GM12878 (cell line): ENCODE measurements at regions not wholly inside any gene's neighbourhood (a gene's known extent, or its start where the extent isn't known, plus 50 kb on each side); places are given as distances from the start of the nearest gene placed in this dataset.

ENCODE experiments used
- ATAC-seq: fragments of 200-7000 bp; cut with Tn5 transposase; 3 replicates; pipeline ENCODE4 v1.9.1; 2020; ENCODE audit warnings: mild to moderate bottlenecking, moderate library complexity
- BruUV-seq: library from RNA; stranded (reverse); fragments of 400-500 nt; replicated peaks from 2 replicates; lab custom pipeline; 2021; lab: Mats Ljungman, UMichigan
- CTCF ChIA-PET: fragments of 300-600 bp; sonication (Branson Sonifier 250); formaldehyde crosslinking; extraction: SDS; loops from one replicate; lab custom pipeline; 2021; ENCODE audit warnings: inconsistent platforms; lab: Yijun Ruan, JAX
- POLR2A ChIA-PET: fragments of 350-600 bp; formaldehyde crosslinking; extraction: SDS; loops from one replicate; lab custom pipeline; 2021; ENCODE audit warnings: inconsistent platforms; lab: Charles Lee
- RAD21 ChIA-PET: fragments of 300-600 bp; sonication (Branson Sonifier 250); formaldehyde crosslinking; loops from one replicate; lab custom pipeline; 2023; ENCODE audit warnings: antibody characterized with exemption; ENCODE audit not compliant: unreplicated experiment; lab: Charles Lee
- SMC1A ChIA-PET: fragments of 300-600 bp; sonication (Branson Sonifier 250); formaldehyde crosslinking; loops from one replicate; lab custom pipeline; 2023; ENCODE audit not compliant: unreplicated experiment, uncharacterized antibody; lab: Charles Lee
- DNase-seq: peaks from one replicate; pipeline ENCODE4 v3.0.0-alpha.2; 2011; ENCODE audit warnings: low read depth, low spot score
- FAIRE-seq: peaks from 3 replicates; lab custom pipeline; 2011; peaks lifted over from hg19 to GRCh38; lab: Jason Lieb, UNC
- H2AFZ ChIP-seq: 2 replicates; pipeline ENCODE4 v1.6.0; 2011; ENCODE audit warnings: low read depth, low read length, control low read depth; ENCODE audit not compliant: control insufficient read depth
- H3K27ac ChIP-seq: 2 replicates; pipeline ENCODE4 v1.5.1; 2011; ENCODE audit warnings: control low read depth; ENCODE audit not compliant: control insufficient read depth, insufficient read depth
- H3K27me3 ChIP-seq, 2 experiments: replicated peaks in 1 of 2; 2 replicates each; pipeline versions ENCODE4 v1.6.0 to v1.6.1; 2011; ENCODE audit warnings: low read length in 1 of 2; ENCODE audit not compliant: control insufficient read depth in 2 of 2, insufficient read depth in 2 of 2
- H3K36me3 ChIP-seq, 2 experiments: 2 replicates each; pipeline ENCODE4 v1.5.1; 2011; ENCODE audit warnings: low read length in 1 of 2; ENCODE audit not compliant: control insufficient read depth in 2 of 2, insufficient read depth in 2 of 2
- H3K4me1 ChIP-seq: 2 replicates; pipeline ENCODE4 v1.6.1; 2011; ENCODE audit warnings: mild to moderate bottlenecking, low read length, moderate library complexity, mixed read lengths; ENCODE audit not compliant: control insufficient read depth, insufficient read depth
- H3K4me2 ChIP-seq: 2 replicates; pipeline ENCODE4 v1.6.0; 2011; ENCODE audit warnings: control low read depth; ENCODE audit not compliant: control insufficient read depth, insufficient read depth
- H3K4me3 ChIP-seq: fragments of 200-600 bp; sonication (generic); 2 replicates; pipeline ENCODE4 v1.5.1; 2016
- H3K79me2 ChIP-seq: 2 replicates; pipeline ENCODE4 v1.6.0; 2011; ENCODE audit warnings: low read length; ENCODE audit not compliant: control insufficient read depth, insufficient read depth
- H3K9ac ChIP-seq: 2 replicates; pipeline ENCODE4 v1.8.0; 2011; ENCODE audit warnings: low read length, control low read depth, mixed read lengths; ENCODE audit not compliant: control insufficient read depth, insufficient read depth
- H3K9me3 ChIP-seq: replicated peaks from 3 replicates; pipeline ENCODE4 v1.5.1; 2011; ENCODE audit warnings: mild to moderate bottlenecking, low read length; ENCODE audit not compliant: control insufficient read depth, insufficient read depth
- H4K20me1 ChIP-seq: 2 replicates; pipeline ENCODE4 v1.6.0; 2011; ENCODE audit not compliant: control insufficient read depth, insufficient read depth
- ATF3 ChIP-seq: IDR thresholded peaks from 2 replicates; pipeline ENCODE4 v1.6.1; 2011; ENCODE audit warnings: low read depth, mild to moderate bottlenecking, low read length, moderate library complexity, borderline replicate concordance; ENCODE audit errors: extremely low read depth
- BCL11A ChIP-seq: IDR thresholded peaks from 2 replicates; pipeline ENCODE4 v1.6.1; 2011; ENCODE audit warnings: low read depth, low read length
- BHLHE40 ChIP-seq, 2 experiments: fragments of 450-650 bp in 1 of 2; IDR thresholded peaks; 2 replicates each; pipeline ENCODE4 v1.6.1; 2011 to 2017; ENCODE audit warnings: low read depth in 2 of 2, borderline replicate concordance in 1 of 2, improper control_type of control experiment in 1 of 2, low read length in 1 of 2, mild to moderate bottlenecking in 1 of 2
- CREB1 ChIP-seq: IDR thresholded peaks from 2 replicates; pipeline ENCODE4 v1.6.1; 2012; ENCODE audit warnings: low read depth, mild to moderate bottlenecking, inconsistent platforms
- IRF3 ChIP-seq: fragments of 450-650 bp; IDR thresholded peaks from 2 replicates; pipeline ENCODE4 v1.6.1; 2014; ENCODE audit warnings: mild to moderate bottlenecking
- KAT2A ChIP-seq: conservative IDR thresholded peaks from 2 replicates; pipeline ENCODE4 v1.6.1; 2011; ENCODE audit warnings: low read depth, low read length; ENCODE audit not compliant: control insufficient read depth
- MTA2 ChIP-seq: fragments of 450-650 bp; IDR thresholded peaks from 2 replicates; pipeline ENCODE4 v1.6.1; 2016; ENCODE audit warnings: low read depth, mild to moderate bottlenecking, moderate library complexity
- MXI1 ChIP-seq: fragments of 150-350 bp; IDR thresholded peaks from 2 replicates; pipeline ENCODE4 v1.6.1; 2011; ENCODE audit warnings: low read depth, mild to moderate bottlenecking, inconsistent platforms, low read length, improper control_type of control experiment
- NFYB ChIP-seq: IDR thresholded peaks from 2 replicates; pipeline ENCODE4 v1.6.1; 2011; ENCODE audit warnings: low read depth, mild to moderate bottlenecking, low read length, improper control_type of control experiment, moderate library complexity; ENCODE audit not compliant: insufficient read depth
- NR2C2 ChIP-seq: IDR thresholded peaks from 2 replicates; pipeline ENCODE4 v1.6.1; 2011; ENCODE audit warnings: borderline replicate concordance, low read depth; ENCODE audit not compliant: control insufficient read depth, insufficient read length
- POLR2AphosphoS2 ChIP-seq: IDR thresholded peaks from 2 replicates; pipeline ENCODE4 v1.6.1; 2011; ENCODE audit warnings: low read depth, mild to moderate bottlenecking, low read length, improper control_type of control experiment, moderate library complexity
- RCOR1 ChIP-seq: conservative IDR thresholded peaks from 2 replicates; pipeline ENCODE4 v1.6.1; 2012; ENCODE audit warnings: low read depth, low read length, improper control_type of control experiment
- SMC3 ChIP-seq: IDR thresholded peaks from 2 replicates; pipeline ENCODE4 v1.6.1; 2011; ENCODE audit warnings: low read length, improper control_type of control experiment, borderline replicate concordance
- SPI1 ChIP-seq: IDR thresholded peaks from 2 replicates; pipeline ENCODE4 v1.6.1; 2011; ENCODE audit warnings: low read depth, mild to moderate bottlenecking, low read length, moderate library complexity, borderline replicate concordance; ENCODE audit not compliant: insufficient read depth
- SREBF1 ChIP-seq: IDR thresholded peaks from 2 replicates; pipeline ENCODE4 v1.6.1; 2012; ENCODE audit warnings: mild to moderate bottlenecking, low read length
- ZSCAN29 ChIP-seq: fragments of 450-650 bp; IDR thresholded peaks from 2 replicates; pipeline ENCODE4 v1.6.1; 2017; ENCODE audit warnings: mild to moderate bottlenecking, moderate library complexity
- whole genome bisulfite sequencing: methylation state at CpG from one replicate; pipeline ENCODE4 v1.1.6; 2016; ENCODE audit warnings: low lambda C conversion rate; ENCODE audit not compliant: insufficient replicate concordance, insufficient coverage; ENCODE audit errors: missing lambda C conversion rate; 5-methylcytosine and 5-hydroxymethylcytosine counted together
- in situ Hi-C: fragments of 300-500 bp; cut with MboI; formaldehyde crosslinking; loops from 9 replicates; pipeline ENCODE4 v1.14.3; 2018; ENCODE audit warnings: mixed read lengths
- intact Hi-C: fragments of 100-400 bp; cut with micrococcal nuclease; formaldehyde crosslinking; loops from one replicate; pipeline ENCODE4 v1.14.2; 2022; ENCODE audit not compliant: unreplicated experiment

GRCh38 chr4:141455651-141456050 lies 180.7 kb upstream of the IL15 start:
- POLR2A ChIA-PET = no interaction called here
- BruUV-seq = no TSS peak
- SMC1A ChIA-PET = interaction anchor here (0.6 to 1.1 kb wide), 3 partner anchors 10 to 363 kb away, joined by 3 to 5 read pairs (median 3); no protein-coding TSS in a partner anchor
- intact Hi-C loops = no loop called here
- 50% methylated on average over 1 of the region's 1 CpG for WGBS
- DNase-seq (no peak), FAIRE-seq (no peak), ATAC-seq (no peak)
- no peak overlapping the region for H2AFZ ChIP-seq
- no peaks in the 10 kb centered on the region for H3K4me1 ChIP-seq
- no peaks in the 10 kb centered on the region for H3K9me3 ChIP-seq
- RAD21 ChIA-PET = no interaction called here
- no peak overlapping the region for H3K27ac ChIP-seq
- TF ChIP-seq SREBF1 (no peak), KAT2A (no peak), MXI1 (no peak), NR2C2 (no peak), CREB1 (no peak), POLR2AphosphoS2 (no peak), BCL11A (no peak), RCOR1 (no peak)
- H3K4me2 ChIP-seq = no peak overlapping the region
- CTCF ChIA-PET = interaction anchor here (0.7 kb wide), 1 partner anchor 120 kb away, joined by 3 read pairs; no protein-coding TSS in a partner anchor
- in situ Hi-C loops = no loop called here
- H4K20me1 ChIP-seq = no peaks in the 10 kb centered on the region
- H3K79me2 ChIP-seq = no peaks in the 10 kb centered on the region
- H3K4me3 ChIP-seq = no peak overlapping the region
- no peaks in the 10 kb centered on the region for H3K36me3 ChIP-seq
- no peaks in the 10 kb centered on the region for H3K27me3 ChIP-seq
- no peak overlapping the region for H3K9ac ChIP-seq

GRCh38 chr4:141457653-141458052 lies 178.7 kb upstream of the IL15 start:
- no peak for DNase-seq
- ATAC-seq = no peak
- in situ Hi-C loops = no loop called here
- no peak overlapping the region for H3K4me2 ChIP-seq
- H3K4me1 ChIP-seq = no peaks in the 10 kb centered on the region
- POLR2A ChIA-PET = no interaction called here
- CTCF ChIA-PET = no interaction called here
- RAD21 ChIA-PET = no interaction called here
- no peak overlapping the region for H2AFZ ChIP-seq
- WGBS = 0% methylated on average over 1 of the region's 1 CpG
- intact Hi-C loops = no loop called here
- no peaks in the 10 kb centered on the region for H3K9me3 ChIP-seq
- H3K79me2 ChIP-seq = no peaks in the 10 kb centered on the region
- H3K27ac ChIP-seq = no peak overlapping the region
- no peak overlapping the region for H3K4me3 ChIP-seq
- H4K20me1 ChIP-seq = no peaks in the 10 kb centered on the region
- SMC1A ChIA-PET = no interaction called here
- H3K9ac ChIP-seq = no peak overlapping the region
- no peaks in the 10 kb centered on the region for H3K36me3 ChIP-seq
- no TSS peak for BruUV-seq
- no peak for FAIRE-seq
- H3K27me3 ChIP-seq = no peaks in the 10 kb centered on the region
- TF ChIP-seq ATF3 (no peak), MTA2 (no peak), SMC3 (no peak), ZSCAN29 (no peak), SPI1 (no peak), NFYB (no peak), BHLHE40 (IDR thresholded peaks at IDR 0.05; ENCODE audit: borderline replicate concordance in 1 of 2, low read depth in 2 of 2, low read length in 1 of 2) (no peak), IRF3 (no peak)
